ENCODE measurements at regions not wholly inside any gene's neighbourhood (a gene's known extent, or its start where the extent isn't known, plus 50 kb on each side); places are given as distances from the start of the nearest gene placed in this dataset.

GRCh38 chr3:150080058-150080730 is 109.5 kb upstream of the PFN2 start:
- no peak for DNase-seq

GRCh38 chr3:150079029-150079739 is 108.5 kb upstream of the PFN2 start:
- DNase-seq, result peak; percentile 26

GRCh38 chr3:150077581-150078247 is 107.0 kb upstream of the PFN2 start:
- DNase-seq, result no peak

DNA sequence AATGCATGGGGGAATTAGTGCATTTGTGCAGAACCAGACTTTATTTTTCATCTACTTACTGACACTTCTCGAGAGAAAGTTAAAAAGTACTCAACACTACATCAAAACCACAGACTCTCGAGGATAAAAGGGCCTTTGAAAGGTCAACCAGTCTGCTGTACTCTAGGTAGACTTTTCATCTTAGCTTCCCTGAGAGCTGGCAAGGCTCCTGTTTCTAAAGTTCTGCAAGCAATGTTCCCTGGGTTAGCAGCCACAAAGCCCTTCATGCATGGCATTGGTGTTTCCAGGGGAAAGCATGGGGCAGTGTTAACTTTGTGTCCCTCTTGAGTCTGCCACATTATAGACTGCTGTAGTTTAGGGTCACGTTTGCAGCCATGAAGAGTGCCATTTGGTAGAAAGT is 106.4 kb upstream of the PFN2 start:
- DNase-seq, result no peak

GRCh38 chr3:150076443-150076842 is 105.7 kb upstream of the PFN2 start:
- no peak for DNase-seq

- no peak for DNase-seq
Observed at GRCh38 chr3:150075417-150075865, 104.7 kb upstream of the PFN2 start.

- DNase-seq, result no peak
Observed at GRCh38 chr3:150074697-150075416, 104.2 kb upstream of the PFN2 start.

DNA sequence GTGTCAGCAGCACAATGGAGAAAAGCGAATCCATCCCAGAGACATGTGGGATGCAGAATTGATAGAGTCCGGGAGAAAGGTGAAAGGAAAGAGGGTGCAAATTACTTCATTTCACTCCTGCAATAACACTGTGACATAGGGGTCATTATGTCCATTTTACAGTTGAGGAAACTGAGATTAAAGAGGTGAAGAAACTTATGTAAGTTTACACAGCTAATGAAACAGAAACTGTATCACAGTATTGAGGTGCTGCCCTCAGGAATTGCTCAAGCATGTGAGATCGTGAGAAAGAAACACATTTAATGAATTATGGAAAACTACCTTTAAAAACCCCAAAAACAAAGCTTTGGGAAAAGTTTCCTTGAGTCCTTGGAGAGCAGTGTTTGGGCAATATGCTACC is 103.6 kb upstream of the PFN2 start:
- no peak for DNase-seq

- DNase-seq, result no peak
Observed at GRCh38 chr3:150073513-150073912, 102.8 kb upstream of the PFN2 start.

GRCh38 chr3:150073031-150073430 is 102.3 kb upstream of the PFN2 start:
- DNase-seq, result no peak

DNA sequence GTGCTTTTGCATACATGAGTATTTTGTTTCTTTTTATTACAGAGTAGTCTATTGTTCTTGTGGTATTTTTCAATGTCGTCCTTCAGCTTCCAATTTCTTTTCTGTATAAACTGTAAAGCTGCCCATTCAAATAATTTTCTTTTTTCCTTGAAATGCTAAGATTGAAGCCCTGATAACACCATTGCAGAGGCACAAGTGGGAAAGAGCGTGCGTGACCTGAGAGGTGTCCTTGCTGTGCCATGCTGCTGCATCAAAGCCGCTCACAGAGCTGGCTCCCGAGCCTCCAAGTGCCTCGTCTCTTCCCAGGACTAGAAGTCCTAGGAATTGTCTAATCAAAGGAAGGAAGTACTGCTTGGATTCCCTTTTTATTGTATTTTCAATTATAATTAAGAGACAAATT is 101.9 kb upstream of the PFN2 start:
- DNase-seq, result no peak

DNA sequence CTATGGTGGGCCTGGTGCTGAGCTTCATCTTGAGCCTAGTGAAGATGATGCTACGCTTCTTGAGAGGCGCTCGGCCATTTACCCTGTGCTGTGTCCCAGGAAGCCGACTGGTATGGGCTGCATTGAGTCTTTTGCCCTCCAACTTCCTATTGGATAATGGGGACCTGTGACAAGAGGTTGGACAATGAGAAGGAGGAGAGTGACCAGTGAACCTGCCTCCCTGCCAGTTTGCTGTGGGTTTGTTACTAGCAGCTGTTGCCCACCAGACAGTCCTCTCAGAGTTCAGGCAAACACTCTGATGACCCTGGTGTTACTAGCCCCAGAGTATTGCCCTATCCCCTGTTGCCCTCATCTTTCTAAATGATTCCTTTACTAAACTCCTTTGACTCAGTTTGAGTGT is 99.6 kb upstream of the PFN2 start:
- DNase-seq, result no peak

GRCh38 chr3:150069633-150070032 is 98.9 kb upstream of the PFN2 start:
- no peak for DNase-seq

DNA sequence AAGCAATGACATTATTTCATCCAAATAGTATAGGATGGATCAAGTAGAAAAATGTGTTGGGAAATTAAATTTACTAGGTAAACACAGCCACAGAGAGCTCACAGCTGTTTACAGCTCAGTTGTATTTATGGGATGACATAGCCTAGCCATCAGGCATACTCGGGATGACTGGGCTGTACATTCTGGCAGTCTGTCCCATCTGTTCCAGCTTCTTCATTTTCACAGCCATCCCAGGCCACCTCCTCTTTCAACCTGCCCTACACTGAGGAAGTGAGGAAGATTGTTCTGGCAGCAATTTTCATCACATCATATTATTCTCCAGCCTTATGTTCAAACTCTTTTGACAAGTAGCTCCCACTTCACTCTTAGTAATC is 98.4 kb upstream of the PFN2 start:
- peak; percentile 78 for DNase-seq

GRCh38 chr3:150068440-150069153 is 97.9 kb upstream of the PFN2 start:
- no peak for DNase-seq

- DNase-seq, result no peak
Observed at GRCh38 chr3:150067561-150067960, 96.9 kb upstream of the PFN2 start.

GRCh38 chr3:150064971-150065370 is 94.3 kb upstream of the PFN2 start:
- DNase-seq, result no peak

GRCh38 chr3:150063237-150063636 is 92.5 kb upstream of the PFN2 start:
- no peak for DNase-seq

DNA sequence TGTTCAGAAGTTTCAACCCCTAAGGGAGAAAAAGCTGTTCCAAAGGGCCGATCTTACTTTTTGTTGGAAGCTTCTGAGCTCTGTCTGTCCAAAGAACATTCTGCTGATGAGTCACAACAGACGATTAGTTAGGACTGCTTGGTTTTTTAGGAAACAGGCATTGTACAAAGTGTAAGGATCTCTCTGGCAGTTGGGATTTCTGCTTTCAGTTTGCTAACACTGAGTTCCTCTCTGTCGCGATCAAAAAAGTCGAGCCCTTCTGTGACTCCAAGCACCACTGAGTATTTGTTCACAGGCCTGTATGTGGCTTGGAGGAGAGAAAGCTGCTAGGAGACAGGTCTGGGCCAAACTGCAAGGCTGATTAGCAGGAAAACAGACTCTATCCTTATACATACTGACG is 91.8 kb upstream of the PFN2 start:
- DNase-seq, result peak; percentile 13

- peak; percentile 4 for DNase-seq
Observed at GRCh38 chr3:150061288-150062024, 90.8 kb upstream of the PFN2 start.

DNA sequence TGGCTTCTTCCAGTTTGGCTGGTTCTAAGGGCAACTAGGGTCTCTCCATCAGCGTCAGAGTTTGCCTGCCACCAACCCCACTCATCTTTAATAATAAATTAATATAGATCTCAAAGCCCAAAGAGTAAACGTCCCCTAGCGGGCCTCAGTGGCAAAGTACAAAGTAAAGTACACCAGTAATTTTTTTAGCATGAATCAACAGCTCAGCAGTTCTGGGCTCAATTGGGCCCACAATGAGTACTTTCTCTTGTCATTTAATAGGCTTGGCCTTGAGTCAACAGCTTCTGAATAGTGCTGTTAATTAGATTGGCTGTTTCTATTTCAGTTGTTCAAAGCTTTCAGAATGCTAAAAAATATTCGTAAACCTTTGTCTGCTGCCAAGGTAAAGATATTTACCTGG is 89.0 kb upstream of the PFN2 start:
- no peak for DNase-seq

GRCh38 chr3:150059241-150059640 is 88.5 kb upstream of the PFN2 start:
- no peak for DNase-seq

All from NCI-H2171 treated with DMSO at 0.1 percent for 48 hours (cell line).